Small intestine (tissue), 7 donors: ENCODE measurements at regions not wholly inside any gene's neighbourhood (a gene's known extent, or its start where the extent isn't known, plus 50 kb on each side); places are given as distances from the start of the nearest gene placed in this dataset.
A peak's percentile ranks its signal among the peaks of the same experiment; 100 is the strongest.

Experiments used
- DNase-seq, 2 donors: peaks; one replicate each; pipeline versions ENCODE4 v3.0.0 to v3.0.0-alpha.2; 2013
- FAIRE-seq: peaks from 2 replicates; lab custom pipeline; 2012; peaks lifted over from hg19 to GRCh38; lab: Jason Lieb, UNC
- H3K27ac ChIP-seq, 3 donors: one replicate each; pipeline ENCODE4 v1.5.1; 2013; ENCODE audit warnings: low read length in 2 of 3, mild to moderate bottlenecking in 2 of 3, control low read depth in 1 of 3, inconsistent platforms in 1 of 3, low read depth in 1 of 3, moderate library complexity in 1 of 3
- H3K27me3 ChIP-seq, 3 donors: one replicate each; pipeline ENCODE4 v1.6.1; 2013; ENCODE audit warnings: low read length in 3 of 3, inconsistent platforms in 1 of 3; ENCODE audit not compliant: control insufficient read depth in 3 of 3, insufficient read depth in 3 of 3
- H3K36me3 ChIP-seq, 3 donors: one replicate each; pipeline ENCODE4 v1.6.1; 2013; ENCODE audit warnings: low read length in 3 of 3, inconsistent platforms in 1 of 3, low read depth in 1 of 3, mild to moderate bottlenecking in 1 of 3, moderate library complexity in 1 of 3; ENCODE audit not compliant: control insufficient read depth in 3 of 3, insufficient read depth in 2 of 3
- H3K4me1 ChIP-seq, 3 donors: one replicate each; pipeline ENCODE4 v1.6.1; 2013; ENCODE audit warnings: low read length in 2 of 3, inconsistent platforms in 1 of 3, low read depth in 1 of 3, mild to moderate bottlenecking in 1 of 3, moderate library complexity in 1 of 3; ENCODE audit not compliant: control insufficient read depth in 3 of 3, insufficient read depth in 2 of 3
- H3K4me3 ChIP-seq, 3 donors: one replicate each; pipeline ENCODE4 v1.5.1; 2013; ENCODE audit warnings: low read length in 3 of 3, control low read depth in 1 of 3, inconsistent platforms in 1 of 3, low read depth in 1 of 3, mild to moderate bottlenecking in 1 of 3, moderate library complexity in 1 of 3
- H3K9me3 ChIP-seq, 2 donors: one replicate each; pipeline ENCODE4 v1.6.1; 2013; ENCODE audit warnings: low read depth in 1 of 2, low read length in 1 of 2; ENCODE audit not compliant: control insufficient read depth in 2 of 2, insufficient read depth in 1 of 2
- WGBS, 3 donors: extraction: QIAGEN DNeasy Blood & Tissue Kit; methylation state at CpG; one replicate each; pipeline ENCODE4 v1.1.7; 2013; 5-methylcytosine and 5-hydroxymethylcytosine counted together
- donor health status: healthy with polysubstance abuse.
- donor health status: control.
- donor health status: control.
- donor health status: Bipolar disorder and iron deficiency.
- donor health status: healthy.

- DNase-seq (no peak), FAIRE-seq (no peak)
- Histone ChIP-seq H3K36me3 (no peaks in the 10 kb centered on the region), H3K4me3 (no peak overlapping the region), H3K9me3 (no peaks in the 10 kb centered on the region), H3K4me1 (no peaks in the 10 kb centered on the region), H3K27me3 (no peaks in the 10 kb centered on the region), H3K27ac (no peak overlapping the region)
- 14 to 55% (median 33%) methylated on average over 1 of the region's 1 CpG for WGBS, 3 donors
Observed at GRCh38 chrX:134137341-134137740, 99.6 kb upstream of the CCDC160 start.

GRCh38 chrX:134139090-134139489, 97.9 kb upstream of the CCDC160 start:
- Histone ChIP-seq H3K4me3 (no peak overlapping the region), H3K36me3 (no peaks in the 10 kb centered on the region), H3K27me3 (no peaks in the 10 kb centered on the region), H3K27ac (no peak overlapping the region), H3K9me3 (no peaks in the 10 kb centered on the region), H3K4me1 (no peaks in the 10 kb centered on the region)
- FAIRE-seq, result no peak
- DNase-seq, result no peak
- WGBS, 3 donors, result 47 to 58% (median 53%) methylated on average over 3 of the region's 3 CpGs

GRCh38 chrX:134144231-134144630, 92.8 kb upstream of the CCDC160 start:
- 7 to 19% (median 12%) methylated on average over 1 of the region's 1 CpG for WGBS, 3 donors
- no peak for FAIRE-seq
- Histone ChIP-seq H3K27me3 (no peaks in the 10 kb centered on the region), H3K4me3 (no peak overlapping the region), H3K4me1 (no peaks in the 10 kb centered on the region), H3K36me3 (no peaks in the 10 kb centered on the region), H3K9me3 (no peaks in the 10 kb centered on the region), H3K27ac (no peak overlapping the region)
- peak in 1 of 2 donors; percentile 1 for DNase-seq

- H3K4me1 ChIP-seq, result no peaks in the 10 kb centered on the region
- H3K4me3 ChIP-seq, result no peak overlapping the region
- DNase-seq (no peak), FAIRE-seq (no peak)
- WGBS, 3 donors, result 80% methylated on average over 6 of the region's 6 CpGs
- no peaks in the 10 kb centered on the region for H3K36me3 ChIP-seq
- no peak overlapping the region for H3K27ac ChIP-seq
- H3K9me3 ChIP-seq, result no peaks in the 10 kb centered on the region
- no peaks in the 10 kb centered on the region for H3K27me3 ChIP-seq
Observed at GRCh38 chrX:134146493-134146892, 90.5 kb upstream of the CCDC160 start.

- H3K27ac ChIP-seq, result no peak overlapping the region
- H3K36me3 ChIP-seq, result no peaks in the 10 kb centered on the region
- H3K27me3 ChIP-seq, result no peaks in the 10 kb centered on the region
- DNase-seq (no peak), FAIRE-seq (no peak)
- WGBS, 3 donors, result 49 to 66% (median 54%) methylated on average over 9 of the region's 9 CpGs
- no peak overlapping the region for H3K4me3 ChIP-seq
- no peaks in the 10 kb centered on the region for H3K4me1 ChIP-seq
- no peaks in the 10 kb centered on the region for H3K9me3 ChIP-seq
Observed at GRCh38 chrX:134148172-134148692, 88.8 kb upstream of the CCDC160 start.

- WGBS, 3 donors, result 78 to 87% (median 87%) methylated on average over 5 of the region's 5 CpGs
- DNase-seq (no peak), FAIRE-seq (no peak)
- Histone ChIP-seq H3K4me1 (no peaks in the 10 kb centered on the region), H3K27ac (no peak overlapping the region), H3K27me3 (no peaks in the 10 kb centered on the region), H3K4me3 (no peak overlapping the region), H3K36me3 (no peaks in the 10 kb centered on the region), H3K9me3 (no peaks in the 10 kb centered on the region)
Observed at GRCh38 chrX:134158821-134159512, 78.0 kb upstream of the CCDC160 start.

GRCh38 chrX:134161162-134161561, 75.8 kb upstream of the CCDC160 start:
- Histone ChIP-seq H3K9me3 (no peaks in the 10 kb centered on the region), H3K27ac (no peak overlapping the region), H3K27me3 (no peaks in the 10 kb centered on the region), H3K4me3 (no peak overlapping the region), H3K4me1 (no peaks in the 10 kb centered on the region), H3K36me3 (no peaks in the 10 kb centered on the region)
- WGBS, 3 donors, result 43 to 62% (median 44%) methylated on average over 2 of the region's 2 CpGs
- DNase-seq (no peak), FAIRE-seq (no peak)

GRCh38 chrX:134162032-134162431, 75.0 kb upstream of the CCDC160 start:
- Histone ChIP-seq H3K9me3 (no peaks in the 10 kb centered on the region), H3K27me3 (no peaks in the 10 kb centered on the region), H3K27ac (no peak overlapping the region), H3K4me3 (no peak overlapping the region), H3K36me3 (no peaks in the 10 kb centered on the region), H3K4me1 (no peaks in the 10 kb centered on the region)
- no peak for FAIRE-seq
- no peak for DNase-seq

- Histone ChIP-seq H3K4me3 (no peak overlapping the region), H3K27me3 (no peaks in the 10 kb centered on the region), H3K9me3 (no peaks in the 10 kb centered on the region), H3K4me1 (no peaks in the 10 kb centered on the region), H3K36me3 (no peaks in the 10 kb centered on the region), H3K27ac (no peak overlapping the region)
- DNase-seq (no peak), FAIRE-seq (no peak)
- 90 to 96% (median 93%) methylated on average over 1 of the region's 1 CpG for WGBS, 3 donors
Observed at GRCh38 chrX:134163836-134164235, 73.1 kb upstream of the CCDC160 start.
